Activated CD4-positive, alpha-beta T cell treated with anti-CD3 and anti-CD28 coated beads for 36 hours (primary cell): ENCODE measurements at regions not wholly inside any gene's neighbourhood (a gene's known extent, or its start where the extent isn't known, plus 50 kb on each side); places are given as distances from the start of the nearest gene placed in this dataset.

ENCODE experiments used
- ATAC-seq: fragments of 200-7000 bp; cut with Tn5 transposase; one replicate; pipeline ENCODE4 v1.10.0; 2021; ENCODE audit warnings: mild to moderate bottlenecking, moderate library complexity
- CTCF ChIA-PET: fragments of 350-600 bp; sonication (Branson Sonifier 250); formaldehyde crosslinking; loops from one replicate; lab custom pipeline; 2021; ENCODE audit warnings: antibody characterized with exemption; lab: Charles Lee
- POLR2A ChIA-PET: fragments of 350-600 bp; sonication (Branson Sonifier 250); formaldehyde crosslinking; loops from one replicate; lab custom pipeline; 2021; ENCODE audit warnings: antibody characterized with exemption, inconsistent platforms; lab: Charles Lee
- DNase-seq: peaks from one replicate; pipeline ENCODE4 v3.0.0-alpha.2; 2020
- H3K27ac Mint-ChIP-seq: one replicate; pipeline ENCODE4 v1.8.0; 2021; ENCODE audit warnings: mixed read lengths
- H3K27me3 Mint-ChIP-seq: one replicate; pipeline ENCODE4 v1.8.0; 2021; ENCODE audit warnings: mixed read lengths
- H3K36me3 Mint-ChIP-seq: one replicate; pipeline ENCODE4 v1.8.0; 2021; ENCODE audit warnings: low read depth, mixed read lengths
- H3K4me1 Mint-ChIP-seq: one replicate; pipeline ENCODE4 v1.8.0; 2021; ENCODE audit warnings: mixed read lengths
- H3K4me3 Mint-ChIP-seq: one replicate; pipeline ENCODE4 v1.8.0; 2021; ENCODE audit warnings: mild to moderate bottlenecking, moderate library complexity, mixed read lengths
- H3K9me3 Mint-ChIP-seq: one replicate; pipeline ENCODE4 v1.8.0; 2021; ENCODE audit warnings: low read depth, mixed read lengths
- intact Hi-C, 2 experiments: fragments of 100-400 bp; cut with DNase I in 1 of 2; cut with micrococcal nuclease in 1 of 2; formaldehyde crosslinking; loops; one replicate each; pipeline versions ENCODE4 v1.14.2 to v1.15.1; 2022 to 2024; cut with DNase I, micrococcal nuclease

- H3K4me1 Mint-ChIP-seq, result no peaks in the 10 kb centered on the region
- H3K9me3 Mint-ChIP-seq, result peaks cover 4% of the 10 kb centered on the region
- no peak overlapping the region for H3K4me3 Mint-ChIP-seq
- POLR2A ChIA-PET, result no interaction called here
- no peak overlapping the region for H3K27ac Mint-ChIP-seq
- H3K36me3 Mint-ChIP-seq, result no peaks in the 10 kb centered on the region
- ATAC-seq, result no peak
- DNase-seq, result no peak
- CTCF ChIA-PET, result no interaction called here
- intact Hi-C loops, result no loop called here
- no peaks in the 10 kb centered on the region for H3K27me3 Mint-ChIP-seq
Measured at GRCh38 chr9:108536836-108537601, 318.8 kb downstream of the ACTL7B start.

- no peak overlapping the region for H3K27ac Mint-ChIP-seq
- POLR2A ChIA-PET, result no interaction called here
- peak; percentile 8 for DNase-seq
- no peak for ATAC-seq
- CTCF ChIA-PET, result interaction anchor here (0.8 kb wide), 1 partner anchor 11 kb away, joined by 3 read pairs; no protein-coding TSS in a partner anchor
- intact Hi-C loops, result no loop called here
- peaks cover 6% of the 10 kb centered on the region for H3K9me3 Mint-ChIP-seq
- no peaks in the 10 kb centered on the region for H3K27me3 Mint-ChIP-seq
- H3K36me3 Mint-ChIP-seq, result no peaks in the 10 kb centered on the region
- no peaks in the 10 kb centered on the region for H3K4me1 Mint-ChIP-seq
- H3K4me3 Mint-ChIP-seq, result no peak overlapping the region
Measured at GRCh38 chr9:108535526-108535925, 320.3 kb downstream of the ACTL7B start.

GRCh38 chr9:108534741-108535140 is 321.0 kb downstream of the ACTL7B start:
- POLR2A ChIA-PET, result no interaction called here

GRCh38 chr9:108530141-108530540 is 325.6 kb downstream of the ACTL7B start:
- Mint-ChIP-seq H3K4me3 (no peak overlapping the region), H3K27ac (no peak overlapping the region), H3K36me3 (no peaks in the 10 kb centered on the region), H3K4me1 (no peaks in the 10 kb centered on the region), H3K9me3 (peaks cover 3% of the 10 kb centered on the region), H3K27me3 (no peaks in the 10 kb centered on the region)
- DNase-seq (no peak), ATAC-seq (no peak)
- intact Hi-C loops, result no loop called here
- CTCF ChIA-PET, result no interaction called here
- POLR2A ChIA-PET, result no interaction called here

More at GRCh38 chr9:108534741-108535140, 321.0 kb downstream of the ACTL7B start:
- intact Hi-C loops, result no loop called here
- CTCF ChIA-PET, result no interaction called here
- H3K27ac Mint-ChIP-seq, result no peak overlapping the region
- peaks cover 6% of the 10 kb centered on the region for H3K9me3 Mint-ChIP-seq
- H3K27me3 Mint-ChIP-seq, result no peaks in the 10 kb centered on the region
- no peak overlapping the region for H3K4me3 Mint-ChIP-seq
- DNase-seq (no peak), ATAC-seq (no peak)
- H3K4me1 Mint-ChIP-seq, result no peaks in the 10 kb centered on the region
- H3K36me3 Mint-ChIP-seq, result no peaks in the 10 kb centered on the region

GRCh38 chr9:108528231-108528630 is 327.6 kb downstream of the ACTL7B start:
- Mint-ChIP-seq H3K4me1 (no peaks in the 10 kb centered on the region), H3K9me3 (peaks cover 2% of the 10 kb centered on the region), H3K27me3 (no peaks in the 10 kb centered on the region), H3K27ac (no peak overlapping the region), H3K36me3 (no peaks in the 10 kb centered on the region), H3K4me3 (no peak overlapping the region)
- DNase-seq (no peak), ATAC-seq (no peak)
- intact Hi-C loops, result no loop called here
- POLR2A ChIA-PET, result no interaction called here
- CTCF ChIA-PET, result interaction anchor here (0.6 to 1.3 kb wide), 2 partner anchors 87 to 1103 kb away, joined by 3 to 4 read pairs; no protein-coding TSS in a partner anchor

GRCh38 chr9:108526518-108526917 is 329.3 kb downstream of the ACTL7B start:
- no peak for ATAC-seq
- H3K4me3 Mint-ChIP-seq, result no peak overlapping the region
- CTCF ChIA-PET, result no interaction called here
- H3K27ac Mint-ChIP-seq, result no peak overlapping the region
- no peak for DNase-seq
- H3K9me3 Mint-ChIP-seq, result peaks cover 2% of the 10 kb centered on the region
- intact Hi-C loops, result no loop called here
- no peaks in the 10 kb centered on the region for H3K36me3 Mint-ChIP-seq
- no peaks in the 10 kb centered on the region for H3K4me1 Mint-ChIP-seq
- H3K27me3 Mint-ChIP-seq, result no peaks in the 10 kb centered on the region
- POLR2A ChIA-PET, result no interaction called here

- POLR2A ChIA-PET, result no interaction called here
- Mint-ChIP-seq H3K36me3 (no peaks in the 10 kb centered on the region), H3K4me3 (no peak overlapping the region), H3K27me3 (no peaks in the 10 kb centered on the region), H3K9me3 (no peaks in the 10 kb centered on the region), H3K27ac (no peak overlapping the region), H3K4me1 (no peaks in the 10 kb centered on the region)
- DNase-seq (no peak), ATAC-seq (no peak)
- intact Hi-C loops, result no loop called here
- CTCF ChIA-PET, result no interaction called here
Measured at GRCh38 chr9:108525186-108525585, 330.6 kb downstream of the ACTL7B start.

- H3K27me3 Mint-ChIP-seq, result no peaks in the 10 kb centered on the region
- H3K36me3 Mint-ChIP-seq, result no peaks in the 10 kb centered on the region
- ChIA-PET CTCF (no interaction called here), POLR2A (no interaction called here)
- no peak for DNase-seq
- no peaks in the 10 kb centered on the region for H3K4me1 Mint-ChIP-seq
- H3K4me3 Mint-ChIP-seq, result no peak overlapping the region
- H3K27ac Mint-ChIP-seq, result no peak overlapping the region
- no peak for ATAC-seq
- no peaks in the 10 kb centered on the region for H3K9me3 Mint-ChIP-seq
- intact Hi-C loops, result no loop called here
Measured at GRCh38 chr9:108521063-108521590, 334.7 kb downstream of the ACTL7B start.

- POLR2A ChIA-PET, result no interaction called here
- no peaks in the 10 kb centered on the region for H3K27me3 Mint-ChIP-seq
- H3K4me3 Mint-ChIP-seq, result no peak overlapping the region
- H3K36me3 Mint-ChIP-seq, result no peaks in the 10 kb centered on the region
- intact Hi-C loops, result no loop called here
- DNase-seq, result no peak
- H3K4me1 Mint-ChIP-seq, result no peaks in the 10 kb centered on the region
- no peaks in the 10 kb centered on the region for H3K9me3 Mint-ChIP-seq
- ATAC-seq, result no peak
- CTCF ChIA-PET, result no interaction called here
- H3K27ac Mint-ChIP-seq, result no peak overlapping the region
Measured at GRCh38 chr9:108519437-108519836, 336.3 kb downstream of the ACTL7B start.

GRCh38 chr9:108517651-108518365 is 338.0 kb downstream of the ACTL7B start:
- Mint-ChIP-seq H3K4me3 (no peak overlapping the region), H3K9me3 (no peaks in the 10 kb centered on the region), H3K27ac (no peak overlapping the region), H3K4me1 (no peaks in the 10 kb centered on the region), H3K36me3 (no peaks in the 10 kb centered on the region), H3K27me3 (no peaks in the 10 kb centered on the region)
- intact Hi-C loops, result no loop called here
- DNase-seq (no peak), ATAC-seq (no peak)
- POLR2A ChIA-PET, result no interaction called here
- CTCF ChIA-PET, result interaction anchor here (0.7 kb wide), 1 partner anchor 49 kb away, joined by 3 read pairs; no protein-coding TSS in a partner anchor

GRCh38 chr9:108516391-108516790 is 339.4 kb downstream of the ACTL7B start:
- Mint-ChIP-seq H3K4me1 (no peaks in the 10 kb centered on the region), H3K27me3 (no peaks in the 10 kb centered on the region), H3K9me3 (peaks cover 2% of the 10 kb centered on the region), H3K4me3 (no peak overlapping the region), H3K36me3 (no peaks in the 10 kb centered on the region), H3K27ac (no peak overlapping the region)
- intact Hi-C loops, result no loop called here
- DNase-seq (no peak), ATAC-seq (no peak)
- ChIA-PET CTCF (no interaction called here), POLR2A (no interaction called here)

GRCh38 chr9:108515856-108516255 is 339.9 kb downstream of the ACTL7B start:
- Mint-ChIP-seq H3K4me3 (no peak overlapping the region), H3K9me3 (peaks cover 2% of the 10 kb centered on the region), H3K27me3 (no peaks in the 10 kb centered on the region), H3K4me1 (no peaks in the 10 kb centered on the region), H3K36me3 (no peaks in the 10 kb centered on the region), H3K27ac (no peak overlapping the region)
- ATAC-seq (no peak), DNase-seq (no peak)
- ChIA-PET CTCF (no interaction called here), POLR2A (no interaction called here)
- intact Hi-C loops, result no loop called here
